Retinal pigment epithelial cell (primary cell): ENCODE measurements at regions not wholly inside any gene's neighbourhood (a gene's known extent, or its start where the extent isn't known, plus 50 kb on each side); places are given as distances from the start of the nearest gene placed in this dataset.

Experiments used
- DNase-seq: peaks from one replicate; pipeline ENCODE4 v3.0.0-alpha.2; 2010; ENCODE audit warnings: low read depth
- H3K4me3 ChIP-seq: 2 replicates; pipeline ENCODE4 v1.5.1; 2011; ENCODE audit warnings: mild to moderate bottlenecking, low read length, control low read depth, moderate library complexity
- TF ChIP-seq, protein P1 (sequence below): conservative IDR thresholded peaks from 2 replicates; pipeline ENCODE4 v1.5.1; 2011; ENCODE audit warnings: low read depth, low read length, control low read depth, inconsistent platforms

DNA sequence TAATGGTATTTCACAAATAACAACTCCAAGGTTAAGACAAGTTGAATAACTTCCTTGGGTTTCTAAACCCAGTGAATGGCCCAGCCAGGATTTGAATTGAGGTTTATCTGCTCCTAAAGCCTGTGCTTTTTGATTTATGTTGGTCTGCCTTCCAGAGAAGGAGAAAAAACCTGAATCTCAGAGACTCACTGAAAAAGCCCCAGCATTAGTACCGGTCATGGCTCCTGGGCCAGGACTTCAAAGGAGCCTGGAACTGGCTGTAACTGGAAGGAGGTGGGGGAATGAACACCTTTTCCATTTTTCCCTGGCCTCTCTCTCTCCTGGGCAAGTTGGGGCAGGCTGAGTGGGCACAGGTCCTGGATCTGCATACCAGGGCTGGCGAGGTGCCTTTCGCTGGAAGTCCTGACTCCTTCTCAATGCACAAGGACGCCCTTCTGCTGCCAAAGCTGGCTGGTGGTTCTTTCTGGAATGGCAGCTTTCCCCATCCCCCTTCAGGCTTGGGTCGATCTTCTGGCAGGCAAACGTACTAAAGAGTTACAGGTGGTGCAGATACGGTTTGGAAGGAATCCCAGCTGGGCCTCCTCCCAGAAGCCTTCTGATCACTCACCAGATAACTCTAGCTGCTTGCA lies 268.2 kb downstream of the PTEN start:
- H3K4me3 ChIP-seq = no peak overlapping the region
- DNase-seq = no peak
- TF ChIP-seq, protein P1, sequence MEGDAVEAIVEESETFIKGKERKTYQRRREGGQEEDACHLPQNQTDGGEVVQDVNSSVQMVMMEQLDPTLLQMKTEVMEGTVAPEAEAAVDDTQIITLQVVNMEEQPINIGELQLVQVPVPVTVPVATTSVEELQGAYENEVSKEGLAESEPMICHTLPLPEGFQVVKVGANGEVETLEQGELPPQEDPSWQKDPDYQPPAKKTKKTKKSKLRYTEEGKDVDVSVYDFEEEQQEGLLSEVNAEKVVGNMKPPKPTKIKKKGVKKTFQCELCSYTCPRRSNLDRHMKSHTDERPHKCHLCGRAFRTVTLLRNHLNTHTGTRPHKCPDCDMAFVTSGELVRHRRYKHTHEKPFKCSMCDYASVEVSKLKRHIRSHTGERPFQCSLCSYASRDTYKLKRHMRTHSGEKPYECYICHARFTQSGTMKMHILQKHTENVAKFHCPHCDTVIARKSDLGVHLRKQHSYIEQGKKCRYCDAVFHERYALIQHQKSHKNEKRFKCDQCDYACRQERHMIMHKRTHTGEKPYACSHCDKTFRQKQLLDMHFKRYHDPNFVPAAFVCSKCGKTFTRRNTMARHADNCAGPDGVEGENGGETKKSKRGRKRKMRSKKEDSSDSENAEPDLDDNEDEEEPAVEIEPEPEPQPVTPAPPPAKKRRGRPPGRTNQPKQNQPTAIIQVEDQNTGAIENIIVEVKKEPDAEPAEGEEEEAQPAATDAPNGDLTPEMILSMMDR = no peak

DNA sequence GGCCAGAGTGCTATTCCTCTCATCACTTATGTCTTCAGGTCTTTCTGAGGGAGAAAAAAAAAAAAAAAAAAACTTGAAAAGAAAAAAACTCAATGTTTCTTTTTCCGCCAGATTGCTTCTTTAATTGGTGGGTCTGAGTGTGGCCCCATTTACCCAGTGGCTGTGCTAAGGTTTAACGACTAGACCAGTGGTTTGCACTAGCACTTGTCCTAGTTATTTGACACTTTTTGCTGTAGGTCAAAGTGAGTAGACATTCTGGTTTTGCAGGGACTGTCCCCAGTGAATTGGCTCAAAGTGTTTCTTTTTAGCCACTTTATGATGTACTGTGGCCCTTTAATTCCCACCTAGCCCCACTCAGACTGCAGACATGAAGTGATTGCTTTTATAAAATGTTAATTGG lies 273.3 kb downstream of the PTEN start:
- no peak for DNase-seq
- H3K4me3 ChIP-seq = no peak overlapping the region
- TF ChIP-seq, protein P1 = no peak

GRCh38 chr10:88138319-88138848 lies 275.0 kb downstream of the PTEN start:
- H3K4me3 ChIP-seq = no peak overlapping the region
- TF ChIP-seq, protein P1 = no peak
- DNase-seq = no peak

- no peak overlapping the region for H3K4me3 ChIP-seq
- TF ChIP-seq, protein P1 = no peak
- DNase-seq = no peak
These were observed 283.8 kb downstream of the PTEN start for GRCh38 chr10:88147000-88147798.

DNA sequence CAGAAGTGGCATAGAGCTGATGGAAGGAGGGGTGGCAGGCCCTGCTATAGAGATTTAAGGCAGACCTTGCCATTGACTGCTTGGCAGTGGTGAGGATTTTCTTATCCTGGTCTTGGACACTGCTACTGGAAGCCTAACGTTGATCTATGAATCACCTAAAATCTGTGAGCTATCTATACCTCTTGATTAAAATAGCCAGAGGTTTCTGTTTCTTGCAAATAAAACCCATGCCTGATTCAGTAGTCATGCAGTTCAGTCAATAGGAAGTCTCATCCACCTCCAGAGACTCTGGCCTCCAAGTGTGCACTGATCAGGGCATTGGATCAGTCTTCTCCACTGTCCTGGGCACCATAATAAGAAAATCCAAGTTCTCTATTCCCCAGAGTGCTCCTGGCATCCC lies 286.5 kb downstream of the PTEN start:
- DNase-seq = no peak
- H3K4me3 ChIP-seq = no peak overlapping the region
- TF ChIP-seq, protein P1 = no peak

- H3K4me3 ChIP-seq = no peak overlapping the region
- TF ChIP-seq, protein P1 = no peak
- no peak for DNase-seq
These were observed 286.9 kb downstream of the PTEN start for GRCh38 chr10:88150339-88150738.
